AG09319 (cell line): ENCODE measurements at regions not wholly inside any gene's neighbourhood (a gene's known extent, or its start where the extent isn't known, plus 50 kb on each side); places are given as distances from the start of the nearest gene placed in this dataset.

Experiments
- DNase-seq: peaks from one replicate; pipeline ENCODE4 v3.0.0-alpha.2; 2010; ENCODE audit warnings: low read depth; ENCODE audit errors: extremely low read depth
- CTCF ChIP-seq: IDR thresholded peaks from 2 replicates; pipeline ENCODE4 v1.5.1; 2011; ENCODE audit warnings: low read depth, mild to moderate bottlenecking, inconsistent platforms, low read length, moderate library complexity

GRCh38 chr2:10212827-10213226 lies 89.9 kb upstream of the HPCAL1 start:
- no peak for TF ChIP-seq CTCF
- no peak for DNase-seq

GRCh38 chr2:10214179-10214578 lies 88.5 kb upstream of the HPCAL1 start:
- no peak for DNase-seq
- no peak for TF ChIP-seq CTCF

GRCh38 chr2:10215393-10215935 lies 87.2 kb upstream of the HPCAL1 start:
- no peak for DNase-seq
- no peak for TF ChIP-seq CTCF

GRCh38 chr2:10216677-10217488 lies 85.8 kb upstream of the HPCAL1 start:
- no peak for TF ChIP-seq CTCF
- no peak for DNase-seq

GRCh38 chr2:10217489-10218435 lies 84.9 kb upstream of the HPCAL1 start:
- TF ChIP-seq CTCF, result no peak
- no peak for DNase-seq

GRCh38 chr2:10220045-10220901 lies 82.4 kb upstream of the HPCAL1 start:
- no peak for DNase-seq
- no peak for TF ChIP-seq CTCF
